HepG2 (cell line): ENCODE measurements at regions not wholly inside any gene's neighbourhood (a gene's known extent, or its start where the extent isn't known, plus 50 kb on each side); places are given as distances from the start of the nearest gene placed in this dataset.
"Not testable (repeated sequence)": the region's sequence is repeated elsewhere in the genome, so short reads cannot be mapped to it uniquely, and the experiment has no call there.

Experiments
- CEBPB ChIP-seq: IDR thresholded peaks from 2 replicates; pipeline ENCODE4 v1.6.1; 2011; ENCODE audit warnings: low read depth, low read length, improper control_type of control experiment, borderline replicate concordance
- CEBPG ChIP-seq: IDR thresholded peaks from 2 replicates; pipeline ENCODE4 v1.6.1; 2016
- CREM ChIP-seq, 2 experiments: sonication (generic) in 1 of 2; formaldehyde crosslinking in 1 of 2; IDR thresholded peaks; 2 replicates each; pipeline versions ENCODE4 v1.4.0 to v1.6.1; 2016 to 2020; ENCODE audit warnings: antibody characterized with exemption in 1 of 2, mild to moderate bottlenecking in 1 of 2, missing genetic modification reagents in 1 of 2
- DPF2 ChIP-seq: sonication (generic); formaldehyde crosslinking; IDR thresholded peaks from 2 replicates; pipeline ENCODE4 v1.4.0; 2020; ENCODE audit warnings: mild to moderate bottlenecking, low read depth, missing genetic modification reagents, borderline replicate concordance
- FOXA3 ChIP-seq: IDR thresholded peaks from 2 replicates; pipeline ENCODE4 v1.6.1; 2016; ENCODE audit warnings: missing genetic modification reagents, missing compliant biosample characterization
- FOXJ3 ChIP-seq: sonication (generic); formaldehyde crosslinking; IDR thresholded peaks from 2 replicates; pipeline ENCODE4 v1.4.0; 2020; ENCODE audit warnings: missing genetic modification reagents, mild to moderate bottlenecking, borderline replicate concordance
- FOXO1 ChIP-seq: sonication (generic); formaldehyde crosslinking; IDR thresholded peaks from 2 replicates; pipeline ENCODE4 v1.4.0; 2020; ENCODE audit warnings: missing genetic modification reagents
- HIVEP1 ChIP-seq: sonication (generic); formaldehyde crosslinking; IDR thresholded peaks from 2 replicates; pipeline ENCODE4 v1.4.0; 2020; ENCODE audit warnings: mild to moderate bottlenecking, missing genetic modification reagents
- HOXA3 ChIP-seq: sonication (generic); formaldehyde crosslinking; IDR thresholded peaks from 2 replicates; pipeline ENCODE4 v1.5.0; 2020; ENCODE audit warnings: missing genetic modification reagents
- PITX1 ChIP-seq: sonication (generic); formaldehyde crosslinking; IDR thresholded peaks from 2 replicates; pipeline ENCODE4 v1.5.1; 2020; ENCODE audit warnings: mild to moderate bottlenecking, missing genetic modification reagents
- SAP130 ChIP-seq: IDR thresholded peaks from 2 replicates; pipeline ENCODE4 v1.6.1; 2016; ENCODE audit warnings: low read depth
- SOX5 ChIP-seq: IDR thresholded peaks from 2 replicates; pipeline ENCODE4 v1.6.1; 2016; ENCODE audit warnings: borderline replicate concordance
- ZBTB7B ChIP-seq: sonication (generic); formaldehyde crosslinking; IDR thresholded peaks from 2 replicates; pipeline ENCODE4 v1.4.0; 2020; ENCODE audit warnings: missing genetic modification reagents
- ZNF281 ChIP-seq: sonication (generic); formaldehyde crosslinking; IDR thresholded peaks from 2 replicates; pipeline ENCODE4 v1.4.0; 2020; ENCODE audit warnings: missing genetic modification reagents, borderline replicate concordance
- ZNF292 ChIP-seq: sonication (generic); formaldehyde crosslinking; IDR thresholded peaks from 2 replicates; pipeline ENCODE4 v1.8.1; 2022; ENCODE audit warnings: mild to moderate bottlenecking, low read depth, missing genetic modification reagents, borderline replicate concordance
- ZNF503 ChIP-seq: sonication (generic); formaldehyde crosslinking; IDR thresholded peaks from 2 replicates; pipeline ENCODE4 v1.4.0; 2020; ENCODE audit warnings: missing genetic modification reagents
- ZNF557 ChIP-seq: sonication (generic); formaldehyde crosslinking; IDR thresholded peaks from 2 replicates; pipeline ENCODE4 v1.4.0; 2020; ENCODE audit warnings: missing genetic modification reagents
- ZNF576 ChIP-seq: sonication (generic); formaldehyde crosslinking; IDR thresholded peaks from 2 replicates; pipeline ENCODE4 v1.4.0; 2020; ENCODE audit warnings: mild to moderate bottlenecking, missing genetic modification reagents
- ZNF770 ChIP-seq: sonication (generic); formaldehyde crosslinking; IDR thresholded peaks from 2 replicates; pipeline ENCODE4 v1.5.0; 2020; ENCODE audit warnings: mild to moderate bottlenecking, missing genetic modification reagents

- TF ChIP-seq ZNF281 (CRISPR knock-in tag) (peak; percentile 46; the same call in 1 of the 2 replicates), ZNF576 (CRISPR knock-in tag) (peak; percentile 99), HOXA3 (CRISPR knock-in tag) (peak; percentile 15; the same call in 1 of the 2 replicates), FOXA3 (peak; percentile 97), ZBTB7B (CRISPR knock-in tag) (0 out of 2 replicates have a peak, but pooled peaks have one; percentile 30), ZNF770 (CRISPR knock-in tag) (peak; percentile 87), PITX1 (CRISPR knock-in tag) (peak; percentile 58; the same call in 1 of the 2 replicates), CEBPG (peak; percentile 90), FOXJ3 (CRISPR knock-in tag) (peak; percentile 87; the same call in 1 of the 2 replicates), CREM (IDR thresholded peaks at IDR 0.05) (0 out of 2 replicates have a peak, but pooled peaks have one; percentile 31), ZNF557 (0 out of 2 replicates have a peak, but pooled peaks have one; percentile 26), FOXO1 (CRISPR knock-in tag) (peak; percentile 80), DPF2 (CRISPR knock-in tag) (peak; percentile 79; the same call in 1 of the 2 replicates), SOX5 (CRISPR knock-in tag) (peak; percentile 50; the same call in 1 of the 2 replicates), HIVEP1 (CRISPR knock-in tag) (peak; percentile 60; the same call in 1 of the 2 replicates), ZNF292 (CRISPR knock-in tag) (0 out of 2 replicates have a peak, but pooled peaks have one; percentile 26), CEBPB (peak; percentile 86), ZNF503 (CRISPR knock-in tag) (peak; percentile 67; the same call in 1 of the 2 replicates), SAP130 (CRISPR knock-in tag) (peak; percentile 26; the same call in 1 of the 2 replicates)
- TF ChIP-seq CREM (CRISPR knock-in tag; IDR thresholded peaks at IDR 0.05), result not testable (repeated sequence)
These were observed 270.4 kb upstream of the TLE3 start (continued) for GRCh38 chr15:70367913-70368705.
